Smooth muscle cell (in vitro differentiated cells): ENCODE measurements at regions not wholly inside any gene's neighbourhood (a gene's known extent, or its start where the extent isn't known, plus 50 kb on each side); places are given as distances from the start of the nearest gene placed in this dataset.

Source experiments
- DNase-seq: peaks from one replicate; lab custom pipeline; 2025; ENCODE audit not compliant: unreplicated experiment; lab: John Stamatoyannopoulos, UW
- H2AFZ ChIP-seq: fragments of 200-600 bp; sonication (generic); 2 replicates; pipeline ENCODE4 v1.6.0; 2016; ENCODE audit warnings: antibody characterized with exemption, low read depth, mild to moderate bottlenecking
- H3F3A ChIP-seq: fragments of 200-600 bp; sonication (generic); 2 replicates; pipeline ENCODE4 v1.6.0; 2017; ENCODE audit warnings: antibody characterized with exemption, low read depth
- H3K27ac ChIP-seq: fragments of 200-600 bp; sonication (generic); 2 replicates; pipeline ENCODE4 v1.5.1; 2016; ENCODE audit warnings: low read depth, mild to moderate bottlenecking
- H3K27me3 ChIP-seq: fragments of 200-600 bp; sonication (generic); 2 replicates; pipeline ENCODE4 v1.6.1; 2016; ENCODE audit warnings: low read depth, mild to moderate bottlenecking
- H3K36me3 ChIP-seq: fragments of 200-600 bp; sonication (generic); 2 replicates; pipeline ENCODE4 v1.5.1; 2016; ENCODE audit warnings: low read depth
- H3K4me1 ChIP-seq: fragments of 200-600 bp; sonication (generic); 2 replicates; pipeline ENCODE4 v1.5.1; 2016; ENCODE audit warnings: low read depth
- H3K4me2 ChIP-seq: fragments of 200-600 bp; sonication (generic); 2 replicates; pipeline ENCODE4 v1.6.0; 2016; ENCODE audit warnings: mild to moderate bottlenecking
- H3K4me3 ChIP-seq: fragments of 200-600 bp; sonication (generic); 2 replicates; pipeline ENCODE4 v1.5.1; 2016; ENCODE audit warnings: mild to moderate bottlenecking
- H3K79me2 ChIP-seq: fragments of 200-600 bp; sonication (generic); 2 replicates; pipeline ENCODE4 v1.6.0; 2016; ENCODE audit warnings: low read depth, mild to moderate bottlenecking
- H3K9ac ChIP-seq: fragments of 200-600 bp; sonication (generic); 2 replicates; pipeline ENCODE4 v1.6.0; 2016; ENCODE audit warnings: low read depth
- H3K9me3 ChIP-seq: fragments of 200-600 bp; sonication (generic); replicated peaks from 2 replicates; pipeline ENCODE4 v1.5.1; 2016; ENCODE audit warnings: low read depth
- H4K20me1 ChIP-seq: fragments of 200-600 bp; sonication (generic); 2 replicates; pipeline ENCODE4 v1.6.0; 2016; ENCODE audit warnings: low read depth
- WGBS: methylation state at CpG from one replicate; pipeline ENCODE4 v1.1.7; 2016; ENCODE audit warnings: low lambda C conversion rate; 5-methylcytosine and 5-hydroxymethylcytosine counted together
- TF ChIP-seq, protein P1 (sequence below): fragments of 200-600 bp; sonication (generic); IDR thresholded peaks from 2 replicates; pipeline ENCODE4 v1.5.1; 2017; ENCODE audit warnings: borderline replicate concordance, mild to moderate bottlenecking, antibody characterized with exemption; ENCODE audit not compliant: insufficient read depth, poor library complexity, severe bottlenecking

DNA sequence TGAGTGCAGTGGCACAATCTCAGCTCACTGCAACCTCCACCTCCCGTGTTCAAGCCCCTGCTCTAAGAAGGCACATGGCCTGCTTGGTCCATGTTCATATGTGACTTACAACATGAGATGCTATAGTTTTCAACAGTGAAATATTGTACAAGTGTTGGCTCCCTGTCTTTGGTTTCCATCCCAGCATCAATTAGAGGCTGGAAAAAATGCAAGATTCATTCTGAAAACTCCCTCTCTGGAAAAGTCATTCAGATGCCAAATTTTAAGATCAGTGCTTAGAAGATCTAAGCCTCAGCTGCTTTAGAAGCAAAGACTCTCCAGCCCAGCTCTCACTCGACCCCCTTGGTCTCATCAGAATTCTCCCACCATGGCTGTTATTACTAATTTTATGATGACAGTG lies 398.9 kb downstream of the KIF16B start:
- H3K79me2 ChIP-seq = no peaks in the 10 kb centered on the region
- no peaks in the 10 kb centered on the region for H4K20me1 ChIP-seq
- H2AFZ ChIP-seq = no peak overlapping the region
- H3K9ac ChIP-seq = no peak overlapping the region
- no peak overlapping the region for H3K4me2 ChIP-seq
- WGBS = 92% methylated on average over 2 of the region's 2 CpGs
- no peak for DNase-seq
- H3K36me3 ChIP-seq = no peaks in the 10 kb centered on the region
- H3K9me3 ChIP-seq = no peaks in the 10 kb centered on the region
- no peaks in the 10 kb centered on the region for H3K4me1 ChIP-seq
- no peak overlapping the region for H3K27ac ChIP-seq
- no peak overlapping the region for H3K4me3 ChIP-seq
- no peaks in the 10 kb centered on the region for H3F3A ChIP-seq
- H3K27me3 ChIP-seq = peaks cover 82% of the 10 kb centered on the region
- TF ChIP-seq, protein P1, sequence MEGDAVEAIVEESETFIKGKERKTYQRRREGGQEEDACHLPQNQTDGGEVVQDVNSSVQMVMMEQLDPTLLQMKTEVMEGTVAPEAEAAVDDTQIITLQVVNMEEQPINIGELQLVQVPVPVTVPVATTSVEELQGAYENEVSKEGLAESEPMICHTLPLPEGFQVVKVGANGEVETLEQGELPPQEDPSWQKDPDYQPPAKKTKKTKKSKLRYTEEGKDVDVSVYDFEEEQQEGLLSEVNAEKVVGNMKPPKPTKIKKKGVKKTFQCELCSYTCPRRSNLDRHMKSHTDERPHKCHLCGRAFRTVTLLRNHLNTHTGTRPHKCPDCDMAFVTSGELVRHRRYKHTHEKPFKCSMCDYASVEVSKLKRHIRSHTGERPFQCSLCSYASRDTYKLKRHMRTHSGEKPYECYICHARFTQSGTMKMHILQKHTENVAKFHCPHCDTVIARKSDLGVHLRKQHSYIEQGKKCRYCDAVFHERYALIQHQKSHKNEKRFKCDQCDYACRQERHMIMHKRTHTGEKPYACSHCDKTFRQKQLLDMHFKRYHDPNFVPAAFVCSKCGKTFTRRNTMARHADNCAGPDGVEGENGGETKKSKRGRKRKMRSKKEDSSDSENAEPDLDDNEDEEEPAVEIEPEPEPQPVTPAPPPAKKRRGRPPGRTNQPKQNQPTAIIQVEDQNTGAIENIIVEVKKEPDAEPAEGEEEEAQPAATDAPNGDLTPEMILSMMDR = no peak

DNA sequence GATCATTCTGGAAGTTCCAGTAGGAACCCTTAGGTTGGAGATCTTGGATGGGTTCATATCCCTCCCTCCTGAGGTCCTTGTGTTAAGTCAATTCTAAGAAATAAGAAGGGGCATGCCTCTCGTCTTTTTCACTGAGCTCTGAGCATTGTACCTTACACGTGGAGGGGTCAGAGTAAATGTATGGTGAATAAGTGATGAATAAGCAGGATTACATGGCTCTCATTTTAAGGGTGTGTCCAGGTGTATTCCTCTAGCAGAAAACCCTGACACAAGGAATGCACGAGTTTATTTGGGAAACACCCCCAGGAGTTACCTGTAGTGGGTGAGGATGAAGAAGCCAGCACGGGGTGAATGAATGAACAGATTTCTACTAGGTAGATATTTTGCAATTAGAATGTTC lies 400.2 kb downstream of the KIF16B start:
- no peak overlapping the region for H3K4me2 ChIP-seq
- H3K4me1 ChIP-seq = no peaks in the 10 kb centered on the region
- DNase-seq = no peak
- 80% methylated on average over 4 of the region's 4 CpGs for WGBS
- H3K4me3 ChIP-seq = no peak overlapping the region
- H2AFZ ChIP-seq = no peak overlapping the region
- H3K36me3 ChIP-seq = no peaks in the 10 kb centered on the region
- no peaks in the 10 kb centered on the region for H3K79me2 ChIP-seq
- no peak overlapping the region for H3K9ac ChIP-seq
- H3K27me3 ChIP-seq = peaks cover 85% of the 10 kb centered on the region
- TF ChIP-seq, protein P1 = no peak
- no peaks in the 10 kb centered on the region for H3K9me3 ChIP-seq
- no peaks in the 10 kb centered on the region for H4K20me1 ChIP-seq
- no peak overlapping the region for H3K27ac ChIP-seq
- H3F3A ChIP-seq = no peaks in the 10 kb centered on the region

DNA sequence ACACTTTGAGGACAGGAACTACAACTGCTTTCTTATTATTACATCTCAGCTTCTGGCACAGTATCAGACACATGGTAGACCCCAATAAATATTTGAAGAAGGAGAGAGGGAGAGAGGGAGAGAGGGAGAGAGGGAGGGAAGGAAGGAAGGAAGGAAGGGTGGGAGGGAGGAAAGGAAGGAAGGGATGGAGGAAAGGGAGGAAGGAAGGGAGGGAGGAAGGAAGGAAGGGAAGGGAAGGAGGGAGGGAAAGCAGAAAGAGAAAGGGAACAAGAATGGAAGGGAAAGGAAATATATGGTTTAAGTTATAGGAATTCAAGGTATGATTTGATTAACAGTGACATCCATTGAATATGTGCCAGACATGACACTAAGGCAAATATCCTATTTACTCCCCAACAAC lies 402.1 kb downstream of the KIF16B start:
- no peak overlapping the region for H3K4me3 ChIP-seq
- TF ChIP-seq, protein P1 = no peak
- no peak overlapping the region for H3K9ac ChIP-seq
- no peaks in the 10 kb centered on the region for H3K36me3 ChIP-seq
- H3F3A ChIP-seq = no peaks in the 10 kb centered on the region
- H3K4me1 ChIP-seq = no peaks in the 10 kb centered on the region
- H3K27ac ChIP-seq = no peak overlapping the region
- peaks cover 70% of the 10 kb centered on the region for H3K27me3 ChIP-seq
- H3K4me2 ChIP-seq = no peak overlapping the region
- H4K20me1 ChIP-seq = no peaks in the 10 kb centered on the region
- H2AFZ ChIP-seq = no peak overlapping the region
- DNase-seq = no peak
- H3K79me2 ChIP-seq = no peaks in the 10 kb centered on the region
- H3K9me3 ChIP-seq = no peaks in the 10 kb centered on the region

DNA sequence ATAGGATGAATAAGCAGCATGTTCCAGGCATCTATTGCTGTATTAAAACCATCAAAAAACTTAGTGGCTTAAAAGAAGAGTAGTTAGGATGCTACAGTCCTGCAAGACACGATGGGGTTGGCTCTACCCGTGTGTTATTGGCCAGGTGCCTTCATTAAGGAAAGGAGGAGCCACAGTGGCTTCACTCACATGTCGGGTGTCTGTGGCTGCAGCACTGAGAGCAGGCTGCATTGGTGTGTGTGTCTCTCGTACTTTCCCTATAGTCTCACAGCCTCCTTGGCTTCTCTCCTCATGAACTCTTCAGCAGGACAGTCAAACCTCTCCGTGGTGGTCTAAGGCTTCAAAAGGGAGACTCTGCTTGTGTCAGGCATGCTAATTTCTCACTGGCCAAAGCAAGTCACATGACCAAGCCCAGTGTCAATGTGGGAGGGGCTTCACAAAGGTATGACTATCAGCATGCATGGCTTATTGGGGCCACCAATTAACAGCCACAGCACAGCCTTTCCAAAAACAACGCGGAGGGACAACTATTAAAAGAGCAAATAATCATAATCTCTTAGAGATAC lies 402.8 kb downstream of the KIF16B start:
- H3K27ac ChIP-seq = no peak overlapping the region
- no peak overlapping the region for H2AFZ ChIP-seq
- H3K4me3 ChIP-seq = no peak overlapping the region
- TF ChIP-seq, protein P1 = no peak
- H4K20me1 ChIP-seq = no peaks in the 10 kb centered on the region
- no peaks in the 10 kb centered on the region for H3K9me3 ChIP-seq
- no peaks in the 10 kb centered on the region for H3K79me2 ChIP-seq
- H3K4me2 ChIP-seq = no peak overlapping the region
- no peak for DNase-seq
- H3K36me3 ChIP-seq = no peaks in the 10 kb centered on the region
- WGBS = 85% methylated on average over 7 of the region's 7 CpGs
- no peaks in the 10 kb centered on the region for H3K4me1 ChIP-seq
- no peak overlapping the region for H3K9ac ChIP-seq
- H3F3A ChIP-seq = no peaks in the 10 kb centered on the region
- H3K27me3 ChIP-seq = peaks cover 67% of the 10 kb centered on the region
